Tibial artery (tissue), 4 donors: ENCODE measurements at regions not wholly inside any gene's neighbourhood (a gene's known extent, or its start where the extent isn't known, plus 50 kb on each side); places are given as distances from the start of the nearest gene placed in this dataset.

Source experiments
- DNase-seq, 2 donors: peaks; one replicate each; pipeline ENCODE4 v3.0.0-alpha.2; 2019
- H3K27ac ChIP-seq, 2 donors: fragments of 200-600 bp; sonication (generic) in 1 of 2; 1 replicate in 1 of 2; 2 replicates in 1 of 2; pipeline ENCODE4 v1.5.1; 2018 to 2019; ENCODE audit warnings: mild to moderate bottlenecking in 1 of 2
- H3K27me3 ChIP-seq, 2 donors: fragments of 200-600 bp; sonication (generic) in 1 of 2; one replicate each; pipeline versions ENCODE4 v1.5.1 to v1.6.0; 2016 to 2019
- H3K36me3 ChIP-seq, 3 donors: fragments of 200-600 bp; sonication (generic) in 2 of 3; one replicate each; pipeline ENCODE4 v1.5.1; 2016 to 2019; ENCODE audit warnings: mild to moderate bottlenecking in 2 of 3
- H3K4me1 ChIP-seq, 4 donors: fragments of 200-600 bp; sonication (generic) in 2 of 4; 1 replicate in 3 of 4; 2 replicates in 1 of 4; pipeline ENCODE4 v1.5.1; 2016 to 2019
- H3K4me3 ChIP-seq, 2 donors: fragments of 200-600 bp; sonication (generic) in 1 of 2; 1 replicate in 1 of 2; 2 replicates in 1 of 2; pipeline ENCODE4 v1.5.1; 2018 to 2019; ENCODE audit warnings: mild to moderate bottlenecking in 2 of 2
- H3K9me3 ChIP-seq, 3 donors: fragments of 200-600 bp; sonication (generic) in 1 of 3; one replicate each; pipeline ENCODE4 v1.5.1; 2016 to 2019
- CTCF ChIP-seq, 2 experiments: fragments of 200-600 bp in 1 of 2; fragments of 450-650 bp in 1 of 2; IDR thresholded peaks; one replicate each; pipeline ENCODE4 v1.5.1; 2017 to 2019; ENCODE audit warnings: antibody characterized with exemption in 2 of 2, mild to moderate bottlenecking in 1 of 2, moderate library complexity in 1 of 2
- intact Hi-C: fragments of 100-400 bp; cut with DNase I; formaldehyde crosslinking; loops from one replicate; pipeline ENCODE4 v1.15.0; 2023; ENCODE audit warnings: low total_unique reads

GRCh38 chr2:217163987-217164386, 304.1 kb upstream of the TNP1 start:
- Histone ChIP-seq H3K9me3 (no peaks in the 10 kb centered on the region), H3K27me3 (no peaks in the 10 kb centered on the region), H3K36me3 (no peaks in the 10 kb centered on the region), H3K4me1 (peaks cover 0 to 13% (median 3%) of the 10 kb centered on the region in 4 donors), H3K27ac (no peak overlapping the region), H3K4me3 (no peak overlapping the region)
- DNase-seq: no peak
- intact Hi-C loops: loop anchor here (5.0 kb wide), 1 partner anchor 467 kb away; the partner anchor contains the start of gene IGFBP5
- no peak for TF ChIP-seq CTCF (IDR thresholded peaks at IDR 0.05)

GRCh38 chr2:217162533-217162932, 302.7 kb upstream of the TNP1 start:
- intact Hi-C loops: loop anchor here (5.0 kb wide), 1 partner anchor 465 kb away; the partner anchor contains the start of gene IGFBP5
- Histone ChIP-seq H3K27ac (no peak overlapping the region), H3K4me3 (no peak overlapping the region), H3K36me3 (no peaks in the 10 kb centered on the region), H3K4me1 (peaks cover 0 to 13% (median 3%) of the 10 kb centered on the region in 4 donors), H3K27me3 (no peaks in the 10 kb centered on the region), H3K9me3 (no peaks in the 10 kb centered on the region)
- no peak for TF ChIP-seq CTCF (IDR thresholded peaks at IDR 0.05)
- no peak for DNase-seq

- DNase-seq: no peak
- no peak for TF ChIP-seq CTCF (IDR thresholded peaks at IDR 0.05)
Measured at GRCh38 chr2:217160978-217161973, 301.4 kb upstream of the TNP1 start.

GRCh38 chr2:217160103-217160743, 300.4 kb upstream of the TNP1 start:
- no peak overlapping the region for H3K27ac ChIP-seq
- no peak overlapping the region for H3K4me3 ChIP-seq
- no peak for TF ChIP-seq CTCF (IDR thresholded peaks at IDR 0.05)
- H3K36me3 ChIP-seq: no peaks in the 10 kb centered on the region
- no peaks in the 10 kb centered on the region for H3K4me1 ChIP-seq
- no peaks in the 10 kb centered on the region for H3K27me3 ChIP-seq
- intact Hi-C loops: loop anchor here (5.0 kb wide), 1 partner anchor 463 kb away; the partner anchor contains the start of gene IGFBP5
- no peaks in the 10 kb centered on the region for H3K9me3 ChIP-seq
- DNase-seq: no peak

More at GRCh38 chr2:217160978-217161973, 301.4 kb upstream of the TNP1 start:
- intact Hi-C loops: loop anchor here (5.0 kb wide), 1 partner anchor 464 kb away; the partner anchor contains the start of gene IGFBP5
- Histone ChIP-seq H3K4me3 (no peak overlapping the region), H3K9me3 (no peaks in the 10 kb centered on the region), H3K4me1 (peaks cover 0 to 8% (median 3%) of the 10 kb centered on the region in 4 donors), H3K27me3 (no peaks in the 10 kb centered on the region), H3K27ac (no peak overlapping the region), H3K36me3 (no peaks in the 10 kb centered on the region)

- DNase-seq: no peak
- H3K4me3 ChIP-seq: no peak overlapping the region
- intact Hi-C loops: no loop called here
- no peaks in the 10 kb centered on the region for H3K4me1 ChIP-seq
- no peak overlapping the region for H3K27ac ChIP-seq
- no peaks in the 10 kb centered on the region for H3K9me3 ChIP-seq
- TF ChIP-seq CTCF (IDR thresholded peaks at IDR 0.05): no peak
- H3K36me3 ChIP-seq: no peaks in the 10 kb centered on the region
- no peaks in the 10 kb centered on the region for H3K27me3 ChIP-seq
Measured at GRCh38 chr2:217158928-217159327, 299.1 kb upstream of the TNP1 start.
